ENCODE measurements at regions not wholly inside any gene's neighbourhood (a gene's known extent, or its start where the extent isn't known, plus 50 kb on each side); places are given as distances from the start of the nearest gene placed in this dataset.
"Not testable (repeated sequence)": the region's sequence is repeated elsewhere in the genome, so short reads cannot be mapped to it uniquely, and the experiment has no call there.

DNA sequence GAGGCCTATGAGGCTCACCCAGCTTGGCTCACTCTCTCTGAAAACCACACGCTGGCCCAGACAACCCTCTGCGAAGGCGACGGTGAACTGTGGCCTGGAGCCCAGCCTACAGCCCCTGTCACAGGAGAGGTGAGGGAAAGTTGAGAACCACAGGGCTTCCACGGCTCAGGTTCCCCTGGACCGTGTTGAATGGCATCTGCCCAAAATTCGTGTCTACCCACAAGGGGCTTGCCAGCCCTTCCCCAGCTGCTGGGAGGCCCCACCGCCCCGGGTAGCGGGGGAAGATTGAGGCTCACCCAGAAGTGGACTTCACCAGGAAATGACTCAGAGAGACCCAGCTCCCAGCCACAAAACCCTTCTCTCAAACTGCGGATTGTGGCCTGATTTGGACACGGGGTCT is 197.1 kb downstream of the CTTN start:
- no peak for DNase-seq

DNA sequence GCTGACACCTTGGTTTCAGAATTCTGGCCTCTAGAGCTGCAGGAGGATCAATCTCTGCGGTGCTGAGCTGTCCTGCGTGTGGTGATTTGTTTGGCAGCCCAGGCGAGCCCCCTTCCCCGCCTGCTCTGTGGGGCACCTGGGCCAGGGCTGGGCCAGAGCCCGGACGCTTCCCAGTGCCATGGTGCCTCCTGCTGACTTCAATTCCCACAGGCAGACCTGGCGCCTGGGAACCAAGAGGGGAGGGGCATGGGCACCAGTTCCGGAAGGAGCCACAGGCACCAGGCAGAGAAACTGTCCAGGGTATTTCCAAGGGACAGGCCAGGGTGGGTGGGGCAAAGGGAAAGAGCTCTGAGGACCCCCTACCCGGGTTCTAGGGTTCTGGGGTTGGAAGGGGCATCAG is 197.8 kb downstream of the CTTN start:
- no peak for DNase-seq

DNA sequence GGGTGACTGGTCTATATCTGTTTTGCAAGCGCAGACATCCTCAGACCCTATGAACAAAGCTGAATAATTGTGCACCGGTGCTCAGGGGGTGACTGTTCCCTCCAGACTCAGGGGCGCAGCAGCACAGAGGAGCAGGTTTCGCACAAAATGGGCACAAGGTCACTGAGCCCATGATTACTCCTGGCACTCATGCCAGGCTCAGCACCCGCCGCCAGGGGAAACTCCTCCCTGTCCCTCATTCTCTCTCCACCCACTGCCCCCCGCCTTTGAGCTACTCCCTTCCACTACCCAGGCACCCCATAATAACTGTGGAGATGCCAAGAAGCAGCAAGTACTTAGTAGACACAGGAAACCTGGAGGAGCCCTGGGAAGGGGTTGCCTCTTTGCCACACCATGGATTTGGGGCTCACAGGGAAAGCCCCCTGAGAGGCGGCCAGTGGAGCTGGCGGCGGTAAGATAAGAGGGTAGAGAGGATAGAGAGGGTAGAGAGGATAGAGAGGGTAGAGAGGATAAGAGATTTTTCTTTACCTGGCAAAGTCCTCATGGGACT is 198.8 kb downstream of the CTTN start:
- DNase-seq = no peak

- DNase-seq = no peak
Observed at GRCh38 chr11:70597751-70598625, 199.7 kb downstream of the CTTN start.

DNA sequence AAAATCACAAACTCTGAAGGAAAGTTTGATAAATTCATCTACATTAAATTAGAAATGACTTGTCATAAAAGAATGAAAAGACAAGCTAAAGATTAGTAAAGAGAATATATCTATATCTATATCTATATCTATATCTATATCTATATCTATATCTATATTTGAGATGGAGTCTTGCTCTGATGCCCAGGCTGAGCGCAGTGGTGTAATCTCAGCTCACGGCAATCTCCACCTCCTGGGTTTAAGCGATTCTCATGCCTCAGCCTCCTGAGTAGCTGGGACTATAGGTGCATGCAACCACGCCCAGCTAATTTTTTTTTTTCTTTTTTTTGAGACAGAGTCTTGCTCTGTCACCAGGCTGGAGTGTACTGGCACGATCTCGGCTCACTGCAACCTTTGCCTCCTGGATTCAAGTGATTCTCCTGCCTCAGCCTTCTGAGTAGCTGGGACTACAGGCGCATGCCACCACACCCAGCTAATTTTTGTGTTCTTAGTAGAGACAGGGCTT is 202.6 kb downstream of the CTTN start:
- DNase-seq = not testable (repeated sequence)

- DNase-seq = no peak
Observed at GRCh38 chr11:70601861-70602538, 203.7 kb downstream of the CTTN start.

DNA sequence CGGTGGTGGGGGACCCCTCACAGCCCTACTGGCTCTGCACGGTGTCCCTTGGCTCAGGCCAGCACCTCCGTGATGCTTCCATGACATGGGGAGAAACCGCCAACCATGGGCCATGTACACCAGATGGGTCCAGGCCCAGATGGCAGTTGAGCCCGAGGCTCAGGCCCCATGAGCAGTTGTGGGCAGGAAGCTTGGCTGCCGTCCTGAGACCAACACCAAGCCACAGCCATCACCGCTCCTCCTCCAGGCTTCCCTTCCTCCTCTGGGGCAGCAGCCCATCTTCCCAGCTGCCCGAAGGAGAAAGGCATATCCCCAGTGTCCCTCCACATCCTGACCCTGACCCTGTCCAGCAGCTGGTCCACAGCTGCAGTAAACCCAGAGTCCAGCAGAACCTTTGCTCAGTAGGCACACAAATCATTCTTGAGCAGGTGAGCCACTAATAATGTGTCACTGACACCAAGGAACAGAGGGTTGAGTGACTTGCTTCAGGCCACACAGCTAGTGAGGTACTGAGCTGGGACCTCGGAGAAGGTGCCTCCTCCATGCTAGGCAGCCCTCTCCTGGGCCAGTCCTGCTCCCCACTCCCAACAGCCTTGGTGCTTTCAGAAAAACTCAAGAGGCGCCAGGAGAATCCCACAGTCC is 204.9 kb downstream of the CTTN start:
- no peak for DNase-seq

GRCh38 chr11:70603756-70604211 is 205.5 kb downstream of the CTTN start:
- DNase-seq = no peak

DNA sequence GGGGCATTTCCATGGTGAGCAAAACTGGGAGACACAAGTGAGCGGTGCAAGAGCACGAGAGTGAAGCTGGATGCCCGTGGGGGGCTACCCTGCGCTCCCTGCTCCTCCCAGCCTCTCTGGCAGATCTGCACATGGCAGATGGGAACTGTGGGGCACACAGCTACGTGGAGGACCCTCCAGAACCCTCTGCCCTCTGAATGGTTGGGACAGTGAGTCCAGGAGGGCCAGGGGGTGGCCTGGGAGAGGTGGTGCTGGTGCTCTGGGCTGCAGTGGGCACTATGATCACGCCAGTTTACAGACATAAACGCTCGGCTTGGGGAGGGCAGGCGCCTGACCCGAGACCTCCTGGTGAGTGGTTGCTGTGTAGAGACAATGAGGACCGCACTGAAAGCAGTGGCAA is 205.9 kb downstream of the CTTN start:
- DNase-seq = no peak

- no peak for DNase-seq
Observed at GRCh38 chr11:70604630-70605467, 206.5 kb downstream of the CTTN start.

DNA sequence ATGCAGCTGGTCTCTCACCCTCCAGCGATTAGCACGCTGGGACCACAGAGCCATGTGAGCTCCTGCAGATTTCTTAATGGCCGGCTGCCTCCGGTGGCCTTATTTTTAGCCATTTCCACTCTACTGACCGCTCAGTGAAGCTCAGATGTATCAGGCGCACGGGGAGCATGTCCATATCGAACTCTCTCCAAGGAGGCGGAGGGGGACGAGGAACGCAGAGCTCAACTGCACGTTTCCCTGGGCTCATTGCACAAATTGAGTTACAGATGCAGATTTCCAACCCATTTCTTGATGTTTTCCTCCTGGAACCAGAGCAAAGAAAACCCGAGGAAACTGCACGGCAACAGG is 207.1 kb downstream of the CTTN start:
- no peak for DNase-seq

GRCh38 chr11:70605846-70606245 is 207.5 kb downstream of the CTTN start:
- DNase-seq = no peak

GRCh38 chr11:70606248-70606950 is 208.1 kb downstream of the CTTN start:
- no peak for DNase-seq

GRCh38 chr11:70606951-70607330 is 208.6 kb downstream of the CTTN start:
- no peak for DNase-seq

DNA sequence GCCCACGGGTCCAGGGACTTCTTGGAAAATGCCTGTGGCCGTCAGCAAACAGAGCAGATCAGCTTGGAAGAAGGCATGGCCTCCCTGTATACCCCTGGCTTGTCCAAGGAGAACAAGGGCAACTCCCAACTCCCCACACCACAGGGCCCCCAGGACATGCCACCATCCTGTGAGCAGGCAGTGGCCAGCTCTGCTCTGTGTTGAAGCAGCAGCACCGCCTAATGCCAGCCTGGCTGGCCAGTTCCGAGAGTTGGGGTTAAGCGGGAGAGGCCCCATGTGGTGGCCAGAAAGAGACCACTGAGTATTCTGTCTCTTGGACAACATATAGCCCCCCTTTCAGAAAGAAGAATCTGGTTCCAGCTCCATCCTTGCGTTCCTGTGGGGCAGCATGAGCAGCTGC is 209.2 kb downstream of the CTTN start:
- no peak for DNase-seq

- no peak for DNase-seq
Observed at GRCh38 chr11:70608568-70609470, 210.5 kb downstream of the CTTN start.

DNA sequence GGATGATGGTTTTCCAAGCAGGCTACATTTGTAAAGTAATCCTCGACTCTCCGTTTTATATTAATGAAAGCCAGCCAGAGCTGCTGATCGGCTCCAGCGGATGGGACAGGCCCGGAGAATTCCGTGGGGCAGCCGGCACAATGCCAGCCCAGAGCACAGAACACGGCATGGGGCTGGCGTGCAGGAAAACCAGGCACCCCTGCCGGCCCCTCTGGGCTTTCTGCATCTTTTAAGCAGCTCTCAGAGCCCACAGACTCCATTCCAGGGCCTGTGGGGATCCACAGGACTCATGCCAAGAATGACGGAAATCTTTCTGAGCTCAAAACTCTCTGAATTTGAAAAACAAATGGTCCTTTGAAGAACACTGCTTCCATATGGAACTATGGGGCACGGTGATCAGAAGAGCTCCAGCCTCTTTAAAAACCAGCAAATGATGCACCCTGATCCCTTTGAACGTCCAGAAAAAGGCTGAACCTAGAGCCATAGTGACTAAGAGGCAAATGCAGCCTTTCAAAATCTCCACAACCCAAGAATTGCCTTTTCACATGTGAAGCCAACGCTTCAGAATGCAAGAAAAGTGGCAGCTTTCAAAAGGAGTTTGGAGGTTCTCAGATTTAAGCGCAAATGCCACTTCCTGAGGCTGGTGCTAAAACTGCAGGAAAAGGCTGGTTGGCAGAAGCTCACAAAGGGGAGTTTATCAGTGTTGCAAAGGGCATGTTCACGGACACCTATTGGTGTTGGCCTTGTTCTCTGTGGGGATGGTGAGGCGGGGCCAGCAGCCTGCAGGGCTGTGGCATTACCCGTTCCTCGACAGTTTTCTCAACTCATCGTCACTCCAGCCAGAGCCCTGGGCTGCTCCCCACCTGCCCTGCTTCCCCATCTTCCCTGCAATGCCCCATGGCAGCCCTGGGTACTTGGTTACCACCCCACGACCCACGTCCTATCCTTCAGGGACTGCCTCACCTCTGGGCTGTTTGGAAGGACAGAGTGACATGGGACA is 212.5 kb downstream of the CTTN start:
- no peak for DNase-seq

- no peak for DNase-seq
Observed at GRCh38 chr11:70611821-70612220, 213.5 kb downstream of the CTTN start.

DNA sequence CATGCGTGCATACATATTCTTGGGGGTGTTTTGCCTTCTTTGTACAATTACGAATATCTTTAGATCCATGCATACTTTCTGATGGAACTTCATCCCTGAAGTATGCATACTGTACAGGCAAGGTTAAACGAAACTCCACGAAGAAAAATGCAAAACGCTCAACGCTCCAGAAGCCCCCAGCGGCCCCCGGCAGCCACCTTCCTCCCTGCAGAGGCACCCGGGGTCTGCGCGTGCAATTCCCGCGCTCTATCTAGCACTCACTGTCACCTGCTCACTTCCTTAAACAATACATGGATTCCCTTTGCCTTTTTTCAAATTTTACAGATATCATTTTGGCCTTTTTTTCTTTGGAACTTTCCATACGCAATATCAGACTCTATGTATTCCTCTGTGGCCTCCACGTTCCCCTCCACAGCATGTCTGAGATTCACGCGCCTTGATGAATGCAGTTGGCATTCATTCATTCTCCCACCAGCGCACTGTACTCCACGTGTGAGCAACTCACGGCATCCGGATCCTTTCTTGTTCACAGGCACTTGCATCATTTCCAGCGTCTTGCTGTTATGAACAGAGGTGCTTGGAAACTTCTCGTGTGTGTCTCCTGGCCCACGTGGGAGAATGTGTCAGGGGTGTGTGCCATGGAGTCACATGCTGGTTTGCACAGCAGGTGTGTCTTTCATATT is 214.3 kb downstream of the CTTN start:
- DNase-seq = no peak

Data from central memory CD4-positive, alpha-beta T cell (primary cell).